Suppressor macrophage (primary cell): ENCODE measurements at regions not wholly inside any gene's neighbourhood (a gene's known extent, or its start where the extent isn't known, plus 50 kb on each side); places are given as distances from the start of the nearest gene placed in this dataset.

Experiments used
- DNase-seq, 4 experiments: peaks; one replicate each; pipeline ENCODE4 v3.0.0-alpha.2; 2020 to 2022

DNA sequence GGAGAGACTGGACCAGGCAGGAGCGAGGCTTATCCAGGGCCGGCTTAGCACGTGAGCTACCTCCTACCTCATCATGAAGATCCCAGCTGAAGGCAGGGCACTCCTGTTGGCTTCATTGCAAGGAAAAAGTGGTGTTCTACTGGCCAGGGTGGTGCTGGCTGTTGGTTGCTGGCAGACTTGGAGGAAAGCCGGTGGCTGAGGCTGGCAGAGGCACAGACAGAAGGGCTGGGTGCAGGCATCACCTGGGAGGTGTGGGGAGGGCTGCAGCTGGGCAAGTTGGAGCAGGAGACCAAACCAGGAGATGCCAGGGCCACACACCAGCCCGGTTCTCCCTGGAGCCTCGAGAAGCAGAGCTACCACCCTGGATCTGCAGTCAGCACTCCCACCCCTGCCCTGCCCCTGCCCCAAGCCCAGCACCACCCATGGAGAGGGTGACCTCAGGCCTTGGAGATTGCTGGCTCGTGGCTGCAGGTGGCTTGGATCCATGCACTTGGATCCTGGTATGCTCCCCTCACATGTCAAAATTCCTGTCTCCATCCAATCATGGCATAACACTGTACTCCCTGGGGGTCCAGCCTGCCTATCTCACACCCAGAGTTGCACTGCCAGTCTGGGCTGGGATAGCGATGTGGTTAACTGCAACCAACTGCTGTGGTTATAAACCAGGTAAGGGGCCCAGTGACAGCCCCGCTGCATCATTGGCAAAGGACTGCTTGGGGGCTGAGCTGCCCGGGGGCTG is 49.7 kb downstream of the GLI2 start:
- no peak for DNase-seq

GRCh38 chr2:120786038-120786960 is 50.6 kb downstream of the GLI2 start:
- no peak for DNase-seq

DNA sequence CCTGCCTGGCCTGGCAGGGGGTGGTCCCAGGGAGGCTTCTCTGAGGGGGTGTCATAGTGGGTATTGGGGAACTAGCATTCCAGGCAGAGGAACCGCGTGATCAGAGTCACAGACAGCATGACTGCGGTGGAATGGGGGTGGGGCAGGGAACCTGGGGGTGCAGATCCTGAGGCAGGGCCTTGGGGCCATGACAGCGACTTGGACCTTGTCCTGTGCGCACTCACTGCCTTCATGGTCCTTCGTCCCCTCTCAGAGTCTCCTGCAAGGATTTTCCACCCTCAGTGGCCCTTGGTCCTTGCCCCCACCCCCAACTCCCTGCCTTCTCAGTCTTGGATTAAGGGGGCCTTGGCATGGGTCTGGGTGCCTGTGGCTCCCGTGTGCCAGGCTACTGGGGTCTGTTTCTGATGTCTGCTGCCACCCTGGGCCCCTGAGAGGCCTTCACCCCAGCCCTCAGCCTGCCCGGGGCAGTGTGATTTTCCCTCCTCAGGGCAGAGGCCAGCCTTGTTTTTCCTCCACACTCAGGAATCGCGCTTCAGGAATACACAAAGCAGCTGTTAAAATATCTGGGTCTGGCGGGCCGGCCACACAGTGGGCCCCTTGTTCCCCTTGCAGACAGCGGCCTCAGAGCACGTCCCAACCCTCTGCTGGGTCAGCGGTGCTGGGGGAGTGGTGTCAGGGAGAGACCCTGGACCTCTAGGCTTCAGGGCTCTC is 51.6 kb downstream of the GLI2 start:
- no peak for DNase-seq

DNA sequence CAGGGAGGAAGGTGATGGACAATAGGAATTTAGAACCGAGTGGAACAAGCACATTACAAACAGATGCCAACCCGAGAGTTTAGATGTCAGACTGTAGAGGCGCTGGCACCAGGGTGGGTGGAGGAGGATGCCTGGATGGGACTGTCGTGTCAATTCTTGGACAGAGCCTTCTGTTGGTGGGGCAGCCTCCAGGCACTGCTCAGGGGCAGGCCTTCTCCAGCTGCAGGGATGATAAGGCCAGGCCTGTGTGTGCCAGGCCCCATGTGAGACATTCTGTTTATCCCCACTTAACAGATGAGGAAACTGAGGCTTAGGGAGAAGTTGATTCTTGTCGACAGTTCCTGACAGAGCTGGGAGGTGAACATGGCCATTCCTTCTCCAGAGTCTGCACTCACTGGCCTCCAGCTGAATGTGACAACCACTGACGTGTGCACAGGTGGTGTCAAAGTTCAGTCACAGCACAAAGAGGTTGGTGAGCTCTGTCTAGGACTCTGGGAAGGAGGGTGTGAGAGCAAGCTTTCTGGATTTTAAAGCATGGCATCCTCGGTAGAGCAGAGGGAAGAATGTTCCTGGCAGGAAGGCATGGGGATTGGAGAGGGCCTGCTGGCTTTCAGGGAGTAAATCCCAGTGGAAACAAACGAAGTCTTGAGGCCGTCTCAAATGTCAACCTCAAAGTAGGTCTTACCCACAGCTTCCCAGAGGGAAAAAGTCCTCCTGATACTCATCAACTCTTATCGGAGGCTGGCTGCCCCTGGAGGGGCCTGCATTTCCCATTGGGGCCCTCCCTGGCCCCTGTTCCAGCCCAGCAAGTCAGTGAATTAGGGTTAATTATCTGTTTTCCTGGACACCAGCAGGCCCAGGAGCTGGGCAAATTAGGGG is 52.4 kb downstream of the GLI2 start:
- DNase-seq, result no peak

GRCh38 chr2:120791243-120791961 is 55.7 kb downstream of the GLI2 start:
- no peak for DNase-seq

GRCh38 chr2:120791962-120792297 is 56.3 kb downstream of the GLI2 start:
- no peak for DNase-seq

- DNase-seq, result no peak
Observed at GRCh38 chr2:120793682-120794403, 58.2 kb downstream of the GLI2 start.

- no peak for DNase-seq
Observed at GRCh38 chr2:120794716-120795115, 59.0 kb downstream of the GLI2 start.

DNA sequence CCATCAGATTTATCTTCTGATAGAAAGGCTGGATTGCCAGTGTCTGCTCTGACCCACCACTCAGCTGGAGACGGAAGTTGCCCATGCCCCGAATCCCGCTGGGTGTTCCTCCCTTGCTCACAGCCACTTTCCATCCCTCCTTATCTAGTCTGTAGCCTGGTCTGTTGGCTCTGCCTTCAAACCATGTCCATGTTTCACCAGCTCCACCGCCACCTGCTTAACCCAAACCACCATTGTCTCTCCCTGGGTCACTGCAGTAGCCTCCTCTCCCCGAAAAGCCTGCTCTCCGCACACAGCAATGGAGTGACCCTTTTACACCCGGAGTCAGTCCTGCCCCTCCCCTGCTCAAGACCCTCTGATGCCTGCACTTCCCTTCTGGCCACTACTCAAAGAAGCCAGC is 60.4 kb downstream of the GLI2 start:
- DNase-seq, result no peak

DNA sequence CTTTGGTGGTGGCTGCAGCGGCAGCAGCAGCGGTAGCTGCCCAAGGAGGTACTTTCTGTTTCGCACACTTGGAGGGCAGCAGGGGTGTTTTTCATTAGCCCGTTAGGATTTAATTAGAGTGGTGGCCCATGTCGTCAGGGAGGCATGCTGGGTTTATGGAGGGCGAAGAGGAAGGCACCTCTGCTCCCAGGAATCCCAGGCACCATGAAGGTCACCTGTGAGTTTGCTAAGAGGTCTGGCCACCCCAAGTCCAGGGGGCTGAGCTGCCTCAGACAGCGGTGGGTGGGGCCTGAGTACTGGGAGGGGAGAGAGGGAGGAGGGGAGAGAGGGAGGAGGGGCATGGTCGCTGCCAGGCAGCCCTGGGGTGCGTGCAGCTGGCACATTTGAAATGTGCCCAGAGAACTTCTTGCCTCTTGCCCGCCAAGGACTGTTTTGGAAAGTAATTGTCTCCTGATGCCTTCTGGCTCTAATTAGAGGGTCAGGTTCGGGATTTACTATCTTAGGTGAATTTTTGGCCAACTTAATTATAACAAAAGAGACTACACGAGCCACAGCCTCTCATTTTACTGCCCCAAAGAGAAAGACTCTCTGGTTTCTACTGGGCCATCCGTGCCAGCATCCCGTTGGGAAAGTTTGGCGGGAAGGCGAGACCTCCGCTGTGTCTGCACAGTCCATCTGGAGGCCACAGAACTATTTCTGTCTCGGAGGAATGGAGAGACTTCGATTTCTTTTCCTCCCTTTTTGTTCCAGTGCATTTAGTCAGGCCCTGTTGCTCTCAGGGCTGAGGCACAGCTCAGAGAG is 62.0 kb downstream of the GLI2 start:
- DNase-seq, result no peak

DNA sequence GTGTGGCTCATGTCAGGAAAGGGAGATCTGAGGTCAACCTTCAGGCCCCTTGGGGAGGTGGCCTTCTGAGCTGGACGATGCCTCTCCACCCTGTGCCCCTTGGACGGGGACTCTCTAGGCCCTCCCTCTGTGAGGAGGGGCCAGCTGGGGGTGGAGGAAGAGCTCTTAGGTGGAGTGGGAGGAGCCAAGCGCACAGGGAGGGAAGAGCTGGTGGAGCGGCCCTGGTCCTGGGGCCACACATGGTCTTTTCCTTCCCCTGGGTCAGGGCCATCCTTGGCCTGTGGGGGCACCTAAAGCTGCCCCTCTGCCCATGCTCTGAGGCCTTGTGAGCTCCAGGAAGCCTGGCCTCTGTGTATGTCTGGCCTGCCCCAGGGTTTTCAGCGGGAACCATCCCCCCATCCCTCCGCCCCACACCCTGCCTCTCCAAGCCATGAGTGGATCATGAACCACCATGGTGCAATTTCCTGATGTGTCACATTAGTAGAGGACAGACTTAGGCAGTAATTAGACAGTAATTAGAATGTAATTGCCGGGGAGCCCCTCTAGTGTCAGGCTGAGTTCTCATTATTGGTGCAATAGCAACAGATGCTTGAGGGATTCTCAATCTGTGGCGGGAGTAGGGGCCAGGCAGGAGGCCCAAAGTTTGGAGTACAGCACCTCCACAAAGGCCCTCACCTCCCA is 63.0 kb downstream of the GLI2 start:
- DNase-seq, result no peak

- no peak for DNase-seq
Observed at GRCh38 chr2:120802158-120802557, 66.5 kb downstream of the GLI2 start.

DNA sequence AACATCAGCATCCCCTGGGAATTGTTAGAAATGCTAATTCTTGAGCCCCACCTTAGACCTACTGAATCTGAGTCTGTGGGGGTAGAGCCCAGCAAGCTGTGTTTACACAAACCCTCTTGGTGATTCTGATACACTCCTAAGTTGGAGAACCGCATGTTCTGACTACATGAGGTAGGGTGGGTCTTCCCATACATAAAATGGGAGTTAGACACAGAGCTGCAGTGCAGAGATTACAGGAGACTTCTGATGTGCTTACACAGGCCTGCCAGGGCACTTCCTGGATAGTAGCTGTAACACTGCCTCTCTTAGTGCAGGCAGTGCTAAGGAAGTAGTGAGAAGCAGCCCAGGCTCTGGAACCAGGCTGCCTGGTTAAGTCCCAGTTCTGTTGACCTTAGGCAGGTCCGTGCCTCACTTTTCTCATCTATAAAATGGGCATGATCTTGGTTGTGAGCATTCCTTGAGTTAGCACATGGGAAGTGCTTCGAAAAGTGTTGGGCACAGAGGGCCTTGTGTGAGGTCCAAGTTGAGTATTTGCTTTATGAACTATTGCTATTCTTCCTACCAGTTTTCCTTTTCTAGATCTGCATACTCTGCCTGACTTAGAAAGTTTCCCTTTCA is 67.3 kb downstream of the GLI2 start:
- DNase-seq, result no peak

- no peak for DNase-seq
Observed at GRCh38 chr2:120803764-120804335, 68.2 kb downstream of the GLI2 start.

DNA sequence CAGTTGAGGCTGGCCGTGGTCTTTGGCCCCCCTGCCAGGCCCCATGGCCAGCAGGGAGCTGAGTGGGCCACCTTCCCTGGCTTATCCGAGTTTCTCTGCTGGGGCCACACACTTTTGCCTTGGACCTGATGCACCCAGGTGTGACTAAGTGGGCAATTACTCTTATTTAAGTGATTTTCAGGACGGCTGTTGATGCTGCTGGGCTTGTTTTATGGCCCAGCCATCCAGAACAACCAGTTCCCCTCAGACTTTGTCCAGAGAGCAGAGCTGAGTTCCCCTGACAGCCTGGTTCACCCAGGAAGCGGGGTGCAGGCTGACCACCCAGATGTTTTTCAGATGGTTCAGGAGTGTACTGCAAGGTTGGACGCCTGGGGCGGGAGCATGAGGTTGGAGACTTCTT is 68.8 kb downstream of the GLI2 start:
- DNase-seq, result no peak

GRCh38 chr2:120805011-120805410 is 69.3 kb downstream of the GLI2 start:
- no peak for DNase-seq

DNA sequence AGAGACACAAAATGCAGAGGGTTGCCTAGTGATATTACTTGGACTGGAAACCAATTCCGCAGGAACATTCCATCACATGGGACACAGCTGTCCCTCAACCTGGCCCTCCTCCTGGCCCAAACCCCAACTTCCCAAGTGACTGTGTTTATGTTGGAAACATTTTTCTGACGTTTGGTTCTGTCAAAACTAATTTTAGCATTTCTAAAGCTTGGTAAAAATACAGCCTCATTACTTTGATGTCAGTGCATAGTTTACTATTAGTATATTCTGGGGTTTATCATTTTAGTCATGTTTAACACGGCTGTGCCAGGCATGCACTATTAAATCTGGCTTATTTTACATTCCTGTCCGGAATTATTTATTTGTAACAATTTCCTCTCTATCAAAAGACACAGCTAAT is 69.9 kb downstream of the GLI2 start:
- DNase-seq, result no peak

DNA sequence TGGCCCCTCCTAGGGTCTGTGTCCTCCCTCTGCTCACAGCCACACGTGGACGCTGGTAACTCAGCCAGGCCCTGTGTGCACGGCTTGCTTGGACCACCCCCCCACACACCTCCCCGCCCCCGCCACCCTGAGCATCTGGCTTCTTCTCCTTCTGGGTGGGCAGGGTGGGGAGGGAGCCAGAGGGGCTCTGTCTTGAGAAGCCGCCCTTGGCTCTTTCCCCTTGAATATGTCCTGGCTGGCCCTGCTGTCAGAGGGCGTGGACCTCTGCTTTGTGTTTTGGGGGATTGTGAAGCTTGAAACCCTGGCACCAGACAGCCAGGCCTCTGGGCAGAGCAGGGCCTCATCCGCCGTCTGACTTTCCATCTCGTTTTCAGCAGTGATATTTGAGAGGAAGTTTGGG is 72.1 kb downstream of the GLI2 start:
- DNase-seq, result no peak

DNA sequence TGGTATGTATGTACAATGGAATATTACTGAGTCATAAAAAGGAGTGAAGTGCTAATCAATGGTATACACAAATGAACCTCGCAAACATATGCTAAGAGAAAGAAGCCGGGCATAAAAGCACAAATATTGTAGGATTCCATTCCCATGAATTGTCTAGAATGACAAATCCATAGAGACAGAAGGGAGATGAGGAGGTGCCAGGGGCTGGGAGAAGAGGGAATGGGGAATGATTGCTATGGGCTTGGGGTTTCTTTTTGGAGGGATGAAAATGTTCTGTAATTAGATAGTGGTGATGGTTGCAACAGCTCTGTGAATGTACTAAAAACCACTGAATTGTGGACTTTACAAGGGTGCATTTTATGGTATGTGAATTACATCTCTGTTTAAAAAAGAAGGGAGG is 73.5 kb downstream of the GLI2 start:
- DNase-seq, result no peak
